ENCODE measurements at regions not wholly inside any gene's neighbourhood (a gene's known extent, or its start where the extent isn't known, plus 50 kb on each side); places are given as distances from the start of the nearest gene placed in this dataset.

DNA sequence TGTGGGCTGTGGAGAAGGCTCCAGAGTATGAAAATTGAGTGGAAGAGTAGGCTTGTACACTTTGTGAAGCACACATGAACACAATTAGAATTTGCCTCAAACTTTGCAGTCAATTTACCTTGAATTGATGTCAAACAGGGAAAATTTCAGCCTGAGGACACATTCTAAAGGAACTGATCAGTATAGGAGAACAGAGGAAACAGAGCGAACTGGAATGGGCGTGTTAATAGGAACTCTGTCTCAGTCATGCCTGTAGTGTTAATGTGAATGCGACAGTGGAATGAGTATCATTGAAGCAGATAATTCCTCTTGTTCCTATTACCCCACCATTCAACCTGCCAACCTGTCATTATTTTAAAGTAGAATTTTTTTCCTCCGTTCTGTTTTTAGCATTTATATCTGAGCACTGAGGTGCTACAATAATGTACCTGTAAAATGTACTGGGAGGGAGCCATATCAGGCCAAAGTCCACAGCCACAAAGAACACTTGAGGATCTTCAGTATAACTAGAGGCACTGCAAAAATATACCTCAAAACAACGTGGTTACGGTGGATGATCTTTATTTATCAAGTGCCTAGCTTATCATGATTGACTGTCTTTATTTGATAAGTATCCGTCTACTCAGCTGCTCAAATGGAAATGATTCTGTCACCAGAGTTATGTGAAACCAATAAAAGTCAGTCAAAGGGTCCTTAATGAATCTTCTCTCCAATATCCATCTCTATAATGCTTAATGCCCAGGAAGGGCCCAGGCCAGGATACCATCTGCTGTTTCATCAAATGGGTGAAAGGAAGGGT lies 125.3 kb upstream of the STMND1 start (continued):
- TF ChIP-seq, protein P1, sequence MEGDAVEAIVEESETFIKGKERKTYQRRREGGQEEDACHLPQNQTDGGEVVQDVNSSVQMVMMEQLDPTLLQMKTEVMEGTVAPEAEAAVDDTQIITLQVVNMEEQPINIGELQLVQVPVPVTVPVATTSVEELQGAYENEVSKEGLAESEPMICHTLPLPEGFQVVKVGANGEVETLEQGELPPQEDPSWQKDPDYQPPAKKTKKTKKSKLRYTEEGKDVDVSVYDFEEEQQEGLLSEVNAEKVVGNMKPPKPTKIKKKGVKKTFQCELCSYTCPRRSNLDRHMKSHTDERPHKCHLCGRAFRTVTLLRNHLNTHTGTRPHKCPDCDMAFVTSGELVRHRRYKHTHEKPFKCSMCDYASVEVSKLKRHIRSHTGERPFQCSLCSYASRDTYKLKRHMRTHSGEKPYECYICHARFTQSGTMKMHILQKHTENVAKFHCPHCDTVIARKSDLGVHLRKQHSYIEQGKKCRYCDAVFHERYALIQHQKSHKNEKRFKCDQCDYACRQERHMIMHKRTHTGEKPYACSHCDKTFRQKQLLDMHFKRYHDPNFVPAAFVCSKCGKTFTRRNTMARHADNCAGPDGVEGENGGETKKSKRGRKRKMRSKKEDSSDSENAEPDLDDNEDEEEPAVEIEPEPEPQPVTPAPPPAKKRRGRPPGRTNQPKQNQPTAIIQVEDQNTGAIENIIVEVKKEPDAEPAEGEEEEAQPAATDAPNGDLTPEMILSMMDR (IDR thresholded peaks at IDR 0.05) = no peak
- TF ChIP-seq TCF12 (IDR thresholded peaks at IDR 0.05) (no peak), TAF1 (IDR thresholded peaks at IDR 0.05; ENCODE audit: borderline replicate concordance, low read depth, low read length) (no peak)
- TF ChIP-seq, protein P2, sequence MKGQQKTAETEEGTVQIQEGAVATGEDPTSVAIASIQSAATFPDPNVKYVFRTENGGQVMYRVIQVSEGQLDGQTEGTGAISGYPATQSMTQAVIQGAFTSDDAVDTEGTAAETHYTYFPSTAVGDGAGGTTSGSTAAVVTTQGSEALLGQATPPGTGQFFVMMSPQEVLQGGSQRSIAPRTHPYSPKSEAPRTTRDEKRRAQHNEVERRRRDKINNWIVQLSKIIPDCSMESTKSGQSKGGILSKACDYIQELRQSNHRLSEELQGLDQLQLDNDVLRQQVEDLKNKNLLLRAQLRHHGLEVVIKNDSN (IDR thresholded peaks at IDR 0.05; ENCODE audit: borderline replicate concordance, low read depth) = no peak
- TF ChIP-seq, protein P3, sequence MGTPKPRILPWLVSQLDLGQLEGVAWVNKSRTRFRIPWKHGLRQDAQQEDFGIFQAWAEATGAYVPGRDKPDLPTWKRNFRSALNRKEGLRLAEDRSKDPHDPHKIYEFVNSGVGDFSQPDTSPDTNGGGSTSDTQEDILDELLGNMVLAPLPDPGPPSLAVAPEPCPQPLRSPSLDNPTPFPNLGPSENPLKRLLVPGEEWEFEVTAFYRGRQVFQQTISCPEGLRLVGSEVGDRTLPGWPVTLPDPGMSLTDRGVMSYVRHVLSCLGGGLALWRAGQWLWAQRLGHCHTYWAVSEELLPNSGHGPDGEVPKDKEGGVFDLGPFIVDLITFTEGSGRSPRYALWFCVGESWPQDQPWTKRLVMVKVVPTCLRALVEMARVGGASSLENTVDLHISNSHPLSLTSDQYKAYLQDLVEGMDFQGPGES (IDR thresholded peaks at IDR 0.05; ENCODE audit: low read depth, low read length) = no peak

DNA sequence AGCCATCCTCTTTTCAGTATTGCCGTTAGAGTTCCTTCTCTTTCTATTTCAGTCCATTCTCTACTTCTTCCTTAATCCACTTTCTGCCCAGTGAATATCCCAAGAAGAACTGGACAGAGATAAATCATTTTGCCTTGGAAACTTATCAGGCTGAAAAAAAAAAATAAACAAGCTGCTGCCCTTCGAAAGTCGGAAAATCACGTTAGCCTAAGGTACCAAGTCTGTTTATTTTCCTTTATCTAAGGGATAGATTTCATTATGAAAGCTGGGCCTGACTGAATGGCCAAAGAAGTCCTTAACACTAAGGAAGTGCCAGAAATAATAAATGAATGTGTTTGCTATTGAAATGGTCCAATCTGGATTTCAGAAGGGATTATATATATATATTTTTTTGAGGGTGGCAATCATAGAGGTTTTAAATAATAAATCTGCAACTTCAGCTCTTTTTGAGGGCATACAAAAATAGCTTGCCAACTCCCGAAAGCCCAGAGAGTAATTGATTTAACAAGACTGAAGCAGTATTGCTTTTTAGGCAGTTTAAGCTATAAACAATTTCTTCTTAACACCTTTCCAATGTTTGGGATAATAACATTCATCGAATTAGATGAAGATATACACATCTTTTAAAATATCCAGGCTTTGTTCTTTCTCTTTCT lies 127.0 kb upstream of the STMND1 start:
- DNase-seq = no peak

More for the DNA sequence above, 127.0 kb upstream of the STMND1 start:
- Histone ChIP-seq H3K4me3 (ENCODE audit: low read depth in 2 of 2, low read length in 1 of 2) (no peak overlapping the region), H2AFZ (ENCODE audit: low read depth) (peak overlapping the region; percentile 38; the same call in 1 of the 2 replicates), H3K79me2 (ENCODE audit: insufficient read depth) (no peaks in the 10 kb centered on the region), H3K27ac (ENCODE audit: low read depth in 2 of 2, low read length in 1 of 2) (no peak overlapping the region), H3F3A (replicated peaks; ENCODE audit: insufficient read depth) (peaks cover 4% of the 10 kb centered on the region), H4K20me1 (ENCODE audit: insufficient read depth) (no peaks in the 10 kb centered on the region), H3K4me2 (no peak overlapping the region), H3K36me3 (replicated peaks in 1 of 2; ENCODE audit: control insufficient read depth in 1 of 2, insufficient read depth in 2 of 2, low read length in 1 of 2) (no peaks in the 10 kb centered on the region), H3K4me1 (ENCODE audit: control insufficient read depth in 1 of 2, insufficient read depth in 2 of 2, low read depth in 1 of 2, low read length in 1 of 2) (peaks cover 0 to 4% of the 10 kb centered on the region in 2 experiments; a peak in 2 of 4 replicates), H3K9me2 (no peaks in the 10 kb centered on the region), H3K9ac (no peak overlapping the region), H3K27me3 (ENCODE audit: insufficient read depth) (no peaks in the 10 kb centered on the region), H3K9me3 (no peaks in the 10 kb centered on the region)
- 56% methylated on average over 6 of the region's 6 CpGs for WGBS (ENCODE audit: low lambda C conversion rate)
- ChIA-PET POLR2A (no interaction called here), CTCF (interaction anchor here (2.0 kb wide), 1 partner anchor 10 kb away, joined by 9 read pairs; no protein-coding TSS in a partner anchor)
- no peak for TF ChIP-seq TCF12 (IDR thresholded peaks at IDR 0.05)
- no peak for TF ChIP-seq SIN3A (IDR thresholded peaks at IDR 0.05; ENCODE audit: borderline replicate concordance, low read depth, low read length)
- no peak for TF ChIP-seq RCOR1 (IDR thresholded peaks at IDR 0.05; ENCODE audit: low read length)
- TF ChIP-seq, protein P4, sequence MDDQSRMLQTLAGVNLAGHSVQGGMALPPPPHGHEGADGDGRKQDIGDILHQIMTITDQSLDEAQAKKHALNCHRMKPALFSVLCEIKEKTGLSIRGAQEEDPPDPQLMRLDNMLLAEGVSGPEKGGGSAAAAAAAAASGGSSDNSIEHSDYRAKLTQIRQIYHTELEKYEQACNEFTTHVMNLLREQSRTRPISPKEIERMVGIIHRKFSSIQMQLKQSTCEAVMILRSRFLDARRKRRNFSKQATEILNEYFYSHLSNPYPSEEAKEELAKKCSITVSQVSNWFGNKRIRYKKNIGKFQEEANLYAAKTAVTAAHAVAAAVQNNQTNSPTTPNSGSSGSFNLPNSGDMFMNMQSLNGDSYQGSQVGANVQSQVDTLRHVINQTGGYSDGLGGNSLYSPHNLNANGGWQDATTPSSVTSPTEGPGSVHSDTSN (IDR thresholded peaks at IDR 0.05) = no peak
- TF ChIP-seq, protein P5, sequence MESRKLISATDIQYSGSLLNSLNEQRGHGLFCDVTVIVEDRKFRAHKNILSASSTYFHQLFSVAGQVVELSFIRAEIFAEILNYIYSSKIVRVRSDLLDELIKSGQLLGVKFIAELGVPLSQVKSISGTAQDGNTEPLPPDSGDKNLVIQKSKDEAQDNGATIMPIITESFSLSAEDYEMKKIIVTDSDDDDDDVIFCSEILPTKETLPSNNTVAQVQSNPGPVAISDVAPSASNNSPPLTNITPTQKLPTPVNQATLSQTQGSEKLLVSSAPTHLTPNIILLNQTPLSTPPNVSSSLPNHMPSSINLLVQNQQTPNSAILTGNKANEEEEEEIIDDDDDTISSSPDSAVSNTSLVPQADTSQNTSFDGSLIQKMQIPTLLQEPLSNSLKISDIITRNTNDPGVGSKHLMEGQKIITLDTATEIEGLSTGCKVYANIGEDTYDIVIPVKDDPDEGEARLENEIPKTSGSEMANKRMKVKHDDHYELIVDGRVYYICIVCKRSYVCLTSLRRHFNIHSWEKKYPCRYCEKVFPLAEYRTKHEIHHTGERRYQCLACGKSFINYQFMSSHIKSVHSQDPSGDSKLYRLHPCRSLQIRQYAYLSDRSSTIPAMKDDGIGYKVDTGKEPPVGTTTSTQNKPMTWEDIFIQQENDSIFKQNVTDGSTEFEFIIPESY (IDR thresholded peaks at IDR 0.05; ENCODE audit: borderline replicate concordance, low read depth) = no peak
- no peak for TF ChIP-seq TAF1 (IDR thresholded peaks at IDR 0.05; ENCODE audit: borderline replicate concordance, low read depth, low read length)
- TF ChIP-seq EZH2phosphoT487 (IDR thresholded peaks at IDR 0.05; ENCODE audit: borderline replicate concordance, low read depth) = no peak
- TF ChIP-seq, protein P2 (IDR thresholded peaks at IDR 0.05; ENCODE audit: borderline replicate concordance, low read depth) = no peak
- no peak for TF ChIP-seq SMC3 (IDR thresholded peaks at IDR 0.05; ENCODE audit: low read depth, low read length)
- TF ChIP-seq, protein P6, sequence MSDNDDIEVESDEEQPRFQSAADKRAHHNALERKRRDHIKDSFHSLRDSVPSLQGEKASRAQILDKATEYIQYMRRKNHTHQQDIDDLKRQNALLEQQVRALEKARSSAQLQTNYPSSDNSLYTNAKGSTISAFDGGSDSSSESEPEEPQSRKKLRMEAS (IDR thresholded peaks at IDR 0.05; ENCODE audit: low read depth) = no peak
- TF ChIP-seq GATA2 (CRISPR knock-in tag; IDR thresholded peaks at IDR 0.05) = no peak
- no peak for TF ChIP-seq CHD2 (IDR thresholded peaks at IDR 0.05; ENCODE audit: low read length, partially characterized antibody)
- TF ChIP-seq GABPA (IDR thresholded peaks at IDR 0.05; ENCODE audit: low read depth) = no peak
